ENCODE measurements at regions not wholly inside any gene's neighbourhood (a gene's known extent, or its start where the extent isn't known, plus 50 kb on each side); places are given as distances from the start of the nearest gene placed in this dataset.

- TF ChIP-seq POLR2A (IDR thresholded peaks at IDR 0.05), result no peak
- TF ChIP-seq, protein P1, sequence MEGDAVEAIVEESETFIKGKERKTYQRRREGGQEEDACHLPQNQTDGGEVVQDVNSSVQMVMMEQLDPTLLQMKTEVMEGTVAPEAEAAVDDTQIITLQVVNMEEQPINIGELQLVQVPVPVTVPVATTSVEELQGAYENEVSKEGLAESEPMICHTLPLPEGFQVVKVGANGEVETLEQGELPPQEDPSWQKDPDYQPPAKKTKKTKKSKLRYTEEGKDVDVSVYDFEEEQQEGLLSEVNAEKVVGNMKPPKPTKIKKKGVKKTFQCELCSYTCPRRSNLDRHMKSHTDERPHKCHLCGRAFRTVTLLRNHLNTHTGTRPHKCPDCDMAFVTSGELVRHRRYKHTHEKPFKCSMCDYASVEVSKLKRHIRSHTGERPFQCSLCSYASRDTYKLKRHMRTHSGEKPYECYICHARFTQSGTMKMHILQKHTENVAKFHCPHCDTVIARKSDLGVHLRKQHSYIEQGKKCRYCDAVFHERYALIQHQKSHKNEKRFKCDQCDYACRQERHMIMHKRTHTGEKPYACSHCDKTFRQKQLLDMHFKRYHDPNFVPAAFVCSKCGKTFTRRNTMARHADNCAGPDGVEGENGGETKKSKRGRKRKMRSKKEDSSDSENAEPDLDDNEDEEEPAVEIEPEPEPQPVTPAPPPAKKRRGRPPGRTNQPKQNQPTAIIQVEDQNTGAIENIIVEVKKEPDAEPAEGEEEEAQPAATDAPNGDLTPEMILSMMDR (IDR thresholded peaks at IDR 0.05), result no peak
Observed at GRCh38 chr10:92751534-92751811, 61.7 kb downstream of the HHEX start.

All from uterus (tissue), 2 donors.